ENCODE measurements at regions not wholly inside any gene's neighbourhood (a gene's known extent, or its start where the extent isn't known, plus 50 kb on each side); places are given as distances from the start of the nearest gene placed in this dataset.

GRCh38 chr14:66228267-66228970 lies 257.8 kb upstream of the CCDC196 start:
- ATAC-seq, result no peak
- no peaks in the 10 kb centered on the region for H3K79me2 ChIP-seq (ENCODE audit: control insufficient read depth, insufficient read depth, low read length)
- H3K4me1 ChIP-seq (ENCODE audit: control insufficient read depth, insufficient read depth, low read length), result no peaks in the 10 kb centered on the region
- 54% methylated on average over 3 of the region's 3 CpGs for WGBS (ENCODE audit: insufficient coverage, insufficient replicate concordance, low lambda C conversion rate, missing lambda C conversion rate)
- ChIA-PET RAD21 (ENCODE audit: unreplicated experiment) (no interaction called here), SMC1A (ENCODE audit: uncharacterized antibody, unreplicated experiment) (no interaction called here), POLR2A (no interaction called here), CTCF (no interaction called here)
- no peak overlapping the region for H2AFZ ChIP-seq (ENCODE audit: control insufficient read depth, low read depth, low read length)
- in situ Hi-C loops (cut with MboI) (no loop called here), intact Hi-C loops (cut with micrococcal nuclease; ENCODE audit: unreplicated experiment) (no loop called here)
- H3K9ac ChIP-seq (ENCODE audit: control insufficient read depth, insufficient read depth, low read length), result no peak overlapping the region
- H3K36me3 ChIP-seq (ENCODE audit: control insufficient read depth in 2 of 2, insufficient read depth in 2 of 2, low read length in 1 of 2), result no peaks in the 10 kb centered on the region
- DNase-seq (ENCODE audit: low read depth, low spot score), result no peak
- H3K9me3 ChIP-seq (replicated peaks; ENCODE audit: control insufficient read depth, insufficient read depth, low read length), result no peaks in the 10 kb centered on the region; the same call in 2 of the 3 replicates
- BruUV-seq (replicated peaks), result no TSS peak
- no peak overlapping the region for H3K27ac ChIP-seq (ENCODE audit: control insufficient read depth, insufficient read depth)
- no peak for FAIRE-seq
- no peak overlapping the region for H3K4me2 ChIP-seq (ENCODE audit: control insufficient read depth, insufficient read depth)
- TF ChIP-seq TCF7 (IDR thresholded peaks at IDR 0.05; ENCODE audit: borderline replicate concordance), result no peak
- peak; percentile 37; the same call in 1 of the 2 replicates for TF ChIP-seq JUNB (IDR thresholded peaks at IDR 0.05)
- H3K4me3 ChIP-seq, result no peak overlapping the region
- no peaks in the 10 kb centered on the region; a peak in 1 of 4 replicates for H3K27me3 ChIP-seq (replicated peaks in 1 of 2; ENCODE audit: control insufficient read depth in 2 of 2, insufficient read depth in 2 of 2, low read length in 1 of 2)
- H4K20me1 ChIP-seq (ENCODE audit: control insufficient read depth, insufficient read depth), result no peaks in the 10 kb centered on the region

GRCh38 chr14:66231820-66232219 lies 254.4 kb upstream of the CCDC196 start:
- Histone ChIP-seq H4K20me1 (ENCODE audit: control insufficient read depth, insufficient read depth) (no peaks in the 10 kb centered on the region), H3K79me2 (ENCODE audit: control insufficient read depth, insufficient read depth, low read length) (no peaks in the 10 kb centered on the region), H2AFZ (ENCODE audit: control insufficient read depth, low read depth, low read length) (no peak overlapping the region), H3K9me3 (replicated peaks; ENCODE audit: control insufficient read depth, insufficient read depth, low read length) (no peaks in the 10 kb centered on the region; the same call in 2 of the 3 replicates), H3K27ac (ENCODE audit: control insufficient read depth, insufficient read depth) (no peak overlapping the region), H3K27me3 (replicated peaks in 1 of 2; ENCODE audit: control insufficient read depth in 2 of 2, insufficient read depth in 2 of 2, low read length in 1 of 2) (no peaks in the 10 kb centered on the region; a peak in 3 of 4 replicates), H3K36me3 (ENCODE audit: control insufficient read depth in 2 of 2, insufficient read depth in 2 of 2, low read length in 1 of 2) (no peaks in the 10 kb centered on the region), H3K4me3 (no peak overlapping the region), H3K4me2 (ENCODE audit: control insufficient read depth, insufficient read depth) (no peak overlapping the region), H3K9ac (ENCODE audit: control insufficient read depth, insufficient read depth, low read length) (no peak overlapping the region), H3K4me1 (ENCODE audit: control insufficient read depth, insufficient read depth, low read length) (no peaks in the 10 kb centered on the region)
- SMC1A ChIA-PET (ENCODE audit: uncharacterized antibody, unreplicated experiment), result interaction anchor here (1.1 kb wide), 1 partner anchor 12 kb away, joined by 3 read pairs; no protein-coding TSS in a partner anchor
- TF ChIP-seq, protein P1, sequence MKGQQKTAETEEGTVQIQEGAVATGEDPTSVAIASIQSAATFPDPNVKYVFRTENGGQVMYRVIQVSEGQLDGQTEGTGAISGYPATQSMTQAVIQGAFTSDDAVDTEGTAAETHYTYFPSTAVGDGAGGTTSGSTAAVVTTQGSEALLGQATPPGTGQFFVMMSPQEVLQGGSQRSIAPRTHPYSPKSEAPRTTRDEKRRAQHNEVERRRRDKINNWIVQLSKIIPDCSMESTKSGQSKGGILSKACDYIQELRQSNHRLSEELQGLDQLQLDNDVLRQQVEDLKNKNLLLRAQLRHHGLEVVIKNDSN (IDR thresholded peaks at IDR 0.05; ENCODE audit: borderline replicate concordance, extremely low read length, insufficient read depth, low read depth, low read length), result peak; percentile 5
- no peak for TF ChIP-seq RELA (IDR thresholded peaks at IDR 0.05; ENCODE audit: borderline replicate concordance, partially characterized antibody)
- TF ChIP-seq RAD51 (IDR thresholded peaks at IDR 0.05), result peak; percentile 34; the same call in 1 of the 2 replicates
- in situ Hi-C loops (cut with MboI), result no loop called here
- ATAC-seq (peak; percentile 37; the same call in 1 of the 3 replicates), DNase-seq (ENCODE audit: low read depth, low spot score) (no peak), FAIRE-seq (no peak)
- CTCF ChIA-PET, result no interaction called here
- no TSS peak for BruUV-seq (replicated peaks)
- intact Hi-C loops (cut with micrococcal nuclease; ENCODE audit: unreplicated experiment), result no loop called here
- RAD21 ChIA-PET (ENCODE audit: unreplicated experiment), result no interaction called here
- WGBS (ENCODE audit: insufficient coverage, insufficient replicate concordance, low lambda C conversion rate, missing lambda C conversion rate), result 16% methylated on average over 4 of the region's 4 CpGs
- POLR2A ChIA-PET, result interaction anchor here (0.7 kb wide), 1 partner anchor 359 kb away, joined by 4 read pairs; no protein-coding TSS in a partner anchor

All from GM12878 (cell line).